Fibroblast of lung (primary cell): ENCODE measurements at regions not wholly inside any gene's neighbourhood (a gene's known extent, or its start where the extent isn't known, plus 50 kb on each side); places are given as distances from the start of the nearest gene placed in this dataset.

Source experiments
- DNase-seq, 2 donors: peaks; one replicate each; pipeline versions ENCODE4 v3.0.0 to v3.0.0-alpha.2; 2010; ENCODE audit warnings: low read depth in 2 of 2
- H2AFZ ChIP-seq: 2 replicates; pipeline ENCODE4 v1.5.1; 2012; ENCODE audit warnings: low read length, control low read depth, inconsistent platforms
- H3K27ac ChIP-seq: 2 replicates; pipeline ENCODE4 v1.5.1; 2011; ENCODE audit warnings: low read length, control low read depth; ENCODE audit not compliant: insufficient read depth
- H3K27me3 ChIP-seq: 2 replicates; pipeline ENCODE4 v1.5.1; 2011; ENCODE audit warnings: mild to moderate bottlenecking, low read length; ENCODE audit not compliant: control insufficient read depth, insufficient read depth
- H3K36me3 ChIP-seq: 2 replicates; pipeline ENCODE4 v1.5.1; 2011; ENCODE audit warnings: low read length; ENCODE audit not compliant: control insufficient read depth, insufficient read depth
- H3K4me1 ChIP-seq: 2 replicates; pipeline ENCODE4 v1.5.1; 2011; ENCODE audit warnings: low read length; ENCODE audit not compliant: control insufficient read depth, insufficient read depth; ENCODE audit errors: extremely low read depth
- H3K4me2 ChIP-seq: 2 replicates; pipeline ENCODE4 v1.5.1; 2011; ENCODE audit warnings: low read length, control low read depth; ENCODE audit not compliant: insufficient read depth; ENCODE audit errors: extremely low read depth
- H3K4me3 ChIP-seq, 4 experiments: fragments of 200-600 bp in 1 of 4; sonication (generic) in 1 of 4; replicated peaks in 1 of 4; 2 replicates each; pipeline ENCODE4 v1.5.1; 2011 to 2016; ENCODE audit warnings: low read length in 4 of 4, low read depth in 3 of 4, mild to moderate bottlenecking in 3 of 4, control low read depth in 2 of 4, inconsistent platforms in 1 of 4, mixed read lengths in 1 of 4; ENCODE audit not compliant: insufficient read depth in 1 of 4; ENCODE audit errors: control extremely low read depth in 1 of 4
- H3K79me2 ChIP-seq: 2 replicates; pipeline ENCODE4 v1.5.1; 2012; ENCODE audit warnings: mild to moderate bottlenecking, low read length, inconsistent platforms; ENCODE audit not compliant: control insufficient read depth, insufficient read depth
- H3K9ac ChIP-seq: 2 replicates; pipeline ENCODE4 v1.5.1; 2011; ENCODE audit warnings: mild to moderate bottlenecking, low read length, control low read depth; ENCODE audit not compliant: insufficient read depth
- H3K9me3 ChIP-seq: 2 replicates; pipeline ENCODE4 v1.5.1; 2012; ENCODE audit warnings: low read depth, low read length; ENCODE audit not compliant: control insufficient read depth, insufficient read depth
- H4K20me1 ChIP-seq: 2 replicates; pipeline ENCODE4 v1.5.1; 2011; ENCODE audit warnings: low read length; ENCODE audit not compliant: control insufficient read depth, insufficient read depth; ENCODE audit errors: extremely low read depth
- CTCF ChIP-seq, 2 donors: IDR thresholded peaks in 1 of 2; conservative IDR thresholded peaks in 1 of 2; 1 replicate in 1 of 2; 2 replicates in 1 of 2; pipeline ENCODE4 v1.5.1; 2011 to 2012; ENCODE audit warnings: low read length in 2 of 2, control low read depth in 1 of 2, inconsistent platforms in 1 of 2, low read depth in 1 of 2, mild to moderate bottlenecking in 1 of 2
- EZH2 ChIP-seq: IDR thresholded peaks from 2 replicates; pipeline ENCODE4 v1.5.1; 2012; ENCODE audit warnings: low read length, control low read depth, mild to moderate bottlenecking; ENCODE audit errors: missing control alignments

DNA sequence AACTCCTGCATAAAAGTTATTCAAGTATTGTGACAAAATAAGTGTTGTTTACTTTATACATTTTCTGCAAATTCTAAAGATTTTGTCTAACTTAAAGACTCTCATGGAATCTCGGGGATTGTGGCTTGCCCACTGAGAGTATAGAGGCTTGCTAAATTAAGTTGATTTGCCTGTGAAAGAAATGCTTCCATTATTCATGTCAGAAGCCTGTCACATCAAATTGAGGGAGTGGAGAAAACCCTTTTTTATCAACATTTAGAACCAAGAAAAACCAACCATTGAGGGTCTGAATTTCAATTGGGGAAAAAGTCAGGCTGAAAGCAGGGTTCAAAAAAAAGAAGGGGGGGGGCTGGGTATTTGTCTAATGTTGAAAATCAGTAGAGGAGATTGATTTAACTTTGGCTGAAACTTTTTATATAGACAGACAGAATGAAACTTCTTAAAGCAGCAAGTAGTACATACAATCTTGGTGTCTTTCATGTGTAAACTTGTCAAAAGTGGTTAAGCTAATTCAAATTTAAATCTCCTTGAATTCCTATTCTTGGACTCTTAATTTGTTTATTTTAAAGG is 144.8 kb upstream of the CXorf66 start:
- H3K4me1 ChIP-seq = no peaks in the 10 kb centered on the region
- H2AFZ ChIP-seq = no peak overlapping the region
- no peak overlapping the region for H3K9ac ChIP-seq
- H3K27me3 ChIP-seq = no peaks in the 10 kb centered on the region
- H3K9me3 ChIP-seq = no peaks in the 10 kb centered on the region
- H3K27ac ChIP-seq = no peak overlapping the region
- no peaks in the 10 kb centered on the region for H4K20me1 ChIP-seq
- no peak overlapping the region for H3K4me2 ChIP-seq
- DNase-seq = no peak
- H3K36me3 ChIP-seq = no peaks in the 10 kb centered on the region
- no peak overlapping the region for H3K4me3 ChIP-seq
- H3K79me2 ChIP-seq = no peaks in the 10 kb centered on the region
- TF ChIP-seq CTCF (conservative IDR thresholded peaks at IDR 0.05 in 1 of 2, IDR thresholded peaks at IDR 0.05 in 1 of 2; ENCODE audit: low read depth in 1 of 2, low read length in 2 of 2) (no peak), EZH2 (no peak)

DNA sequence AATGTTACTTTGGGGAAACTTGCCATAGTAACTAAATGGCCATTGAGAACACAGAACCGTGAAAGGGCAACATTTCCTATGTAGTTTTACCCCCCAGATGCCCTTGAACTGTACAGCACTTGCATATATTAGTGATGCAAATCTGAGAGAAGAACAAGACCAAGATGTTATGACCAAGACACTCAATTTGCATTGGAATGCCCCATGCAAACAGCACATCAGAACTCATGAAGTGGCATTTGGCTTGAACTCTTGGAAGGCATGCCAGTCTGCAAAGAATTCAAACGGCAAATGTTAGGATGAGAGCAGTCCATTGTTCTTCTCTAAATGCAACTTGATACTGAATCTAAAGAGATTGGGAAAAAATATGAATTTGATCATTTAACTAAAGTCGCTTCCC is 139.4 kb upstream of the CXorf66 start:
- no peak overlapping the region for H3K27ac ChIP-seq
- H4K20me1 ChIP-seq = no peaks in the 10 kb centered on the region
- no peaks in the 10 kb centered on the region for H3K9me3 ChIP-seq
- H3K9ac ChIP-seq = no peak overlapping the region
- H3K4me3 ChIP-seq = no peak overlapping the region
- no peaks in the 10 kb centered on the region for H3K36me3 ChIP-seq
- no peaks in the 10 kb centered on the region for H3K79me2 ChIP-seq
- TF ChIP-seq EZH2 (no peak), CTCF (conservative IDR thresholded peaks at IDR 0.05 in 1 of 2, IDR thresholded peaks at IDR 0.05 in 1 of 2; ENCODE audit: low read depth in 1 of 2, low read length in 2 of 2) (no peak)
- H3K4me2 ChIP-seq = no peak overlapping the region
- H3K4me1 ChIP-seq = no peaks in the 10 kb centered on the region
- no peak for DNase-seq
- H3K27me3 ChIP-seq = no peaks in the 10 kb centered on the region
- H2AFZ ChIP-seq = no peak overlapping the region

DNA sequence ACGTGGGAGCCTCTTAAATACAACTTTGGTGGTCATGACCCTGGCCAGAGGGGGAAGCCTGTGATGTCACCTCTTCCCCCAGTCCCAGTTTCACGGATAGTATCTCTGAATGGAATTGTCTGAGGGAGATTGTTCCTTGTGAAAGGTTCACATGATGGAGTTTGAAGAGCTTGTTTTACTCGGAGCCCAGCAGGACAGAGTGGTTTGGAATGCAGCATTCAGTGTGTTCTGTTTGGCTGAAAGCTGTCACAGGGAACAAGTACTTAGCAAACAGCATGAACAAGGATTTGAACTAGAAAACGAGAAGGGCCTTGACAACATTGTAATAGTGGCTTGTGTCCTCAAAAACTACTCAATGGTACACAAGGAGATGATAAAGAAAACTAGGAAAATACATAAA is 133.9 kb upstream of the CXorf66 start:
- H3K36me3 ChIP-seq = no peaks in the 10 kb centered on the region
- no peaks in the 10 kb centered on the region for H3K27me3 ChIP-seq
- no peak overlapping the region for H3K27ac ChIP-seq
- H3K4me2 ChIP-seq = no peak overlapping the region
- H3K4me1 ChIP-seq = no peaks in the 10 kb centered on the region
- H3K4me3 ChIP-seq = no peak overlapping the region
- no peaks in the 10 kb centered on the region for H4K20me1 ChIP-seq
- no peak overlapping the region for H2AFZ ChIP-seq
- H3K79me2 ChIP-seq = no peaks in the 10 kb centered on the region
- H3K9ac ChIP-seq = no peak overlapping the region
- no peak for TF ChIP-seq CTCF (conservative IDR thresholded peaks at IDR 0.05 in 1 of 2, IDR thresholded peaks at IDR 0.05 in 1 of 2; ENCODE audit: low read depth in 1 of 2, low read length in 2 of 2)
- TF ChIP-seq EZH2 = no peak
- DNase-seq = no peak
- H3K9me3 ChIP-seq = no peaks in the 10 kb centered on the region
